Sciatic nerve (tissue), 2 donors: ENCODE measurements at regions not wholly inside any gene's neighbourhood (a gene's known extent, or its start where the extent isn't known, plus 50 kb on each side); places are given as distances from the start of the nearest gene placed in this dataset.

Experiments
- ATAC-seq: fragments of 200-7000 bp; cut with Tn5 transposase; one replicate; pipeline ENCODE4 v1.9.1; 2020; ENCODE audit warnings: mild to moderate bottlenecking, moderate library complexity
- DNase-seq: peaks from one replicate; pipeline ENCODE4 v3.0.0-alpha.2; 2020; ENCODE audit warnings: low spot score
- intact Hi-C: fragments of 100-400 bp; cut with DNase I; formaldehyde crosslinking; loops from one replicate; pipeline ENCODE4 v1.14.2; 2022
- donor health status: DM: no; HTN: no; CAD: no.
- donor health status: DM: no; HTN: no; CAD: no.

- intact Hi-C loops = no loop called here
- DNase-seq (no peak), ATAC-seq (no peak)
These were observed 163.6 kb upstream of the PDE10A start for GRCh38 chr6:165826487-165827189.

GRCh38 chr6:165825256-165825815, 162.3 kb upstream of the PDE10A start:
- ATAC-seq (no peak), DNase-seq (no peak)
- intact Hi-C loops = no loop called here

GRCh38 chr6:165823609-165824326, 160.7 kb upstream of the PDE10A start:
- ATAC-seq (no peak), DNase-seq (no peak)
- intact Hi-C loops = no loop called here

GRCh38 chr6:165822501-165822900, 159.5 kb upstream of the PDE10A start:
- ATAC-seq (no peak), DNase-seq (no peak)
- intact Hi-C loops = no loop called here

- DNase-seq = no peak
- intact Hi-C loops = no loop called here
- no peak for ATAC-seq
These were observed 158.7 kb upstream of the PDE10A start for GRCh38 chr6:165821754-165822153.

- DNase-seq (no peak), ATAC-seq (no peak)
- intact Hi-C loops = no loop called here
These were observed 157.9 kb upstream of the PDE10A start for GRCh38 chr6:165820934-165821333.

GRCh38 chr6:165820407-165820806, 157.4 kb upstream of the PDE10A start:
- ATAC-seq = no peak
- intact Hi-C loops = no loop called here

GRCh38 chr6:165819394-165819793, 156.4 kb upstream of the PDE10A start:
- ATAC-seq (no peak), DNase-seq (no peak)
- intact Hi-C loops = no loop called here

More at GRCh38 chr6:165820407-165820806, 157.4 kb upstream of the PDE10A start:
- DNase-seq = no peak

GRCh38 chr6:165818200-165818599, 155.2 kb upstream of the PDE10A start:
- no peak for DNase-seq
- no peak for ATAC-seq

GRCh38 chr6:165817771-165818170, 154.7 kb upstream of the PDE10A start:
- ATAC-seq = no peak
- DNase-seq = no peak
- intact Hi-C loops = no loop called here

More at GRCh38 chr6:165818200-165818599, 155.2 kb upstream of the PDE10A start:
- intact Hi-C loops = no loop called here

GRCh38 chr6:165817148-165817547, 154.1 kb upstream of the PDE10A start:
- intact Hi-C loops = no loop called here
- ATAC-seq = no peak

GRCh38 chr6:165814679-165815078, 151.6 kb upstream of the PDE10A start:
- intact Hi-C loops = no loop called here
- ATAC-seq = no peak
- DNase-seq = no peak

More at GRCh38 chr6:165817148-165817547, 154.1 kb upstream of the PDE10A start:
- no peak for DNase-seq

- intact Hi-C loops = no loop called here
- DNase-seq (no peak), ATAC-seq (no peak)
These were observed 148.5 kb upstream of the PDE10A start for GRCh38 chr6:165811512-165811911.

- DNase-seq (no peak), ATAC-seq (peak; percentile 9)
- intact Hi-C loops = no loop called here
These were observed 145.0 kb upstream of the PDE10A start for GRCh38 chr6:165808021-165808420.

- DNase-seq = no peak
- intact Hi-C loops = no loop called here
- peak; percentile 92 for ATAC-seq
These were observed 144.4 kb upstream of the PDE10A start for GRCh38 chr6:165807249-165807960.

- ATAC-seq (no peak), DNase-seq (no peak)
- intact Hi-C loops = no loop called here
These were observed 143.2 kb upstream of the PDE10A start for GRCh38 chr6:165806126-165806810.

- intact Hi-C loops = no loop called here
- ATAC-seq = no peak
- no peak for DNase-seq
These were observed 142.6 kb upstream of the PDE10A start for GRCh38 chr6:165805636-165806035.

GRCh38 chr6:165805067-165805555, 142.1 kb upstream of the PDE10A start:
- no peak for DNase-seq
- ATAC-seq = no peak
- intact Hi-C loops = no loop called here
